Astrocyte (in vitro differentiated cells and primary cell): ENCODE measurements at regions not wholly inside any gene's neighbourhood (a gene's known extent, or its start where the extent isn't known, plus 50 kb on each side); places are given as distances from the start of the nearest gene placed in this dataset.

Source experiments
- DNase-seq: peaks from one replicate; pipeline ENCODE4 v3.0.0-alpha.2; 2010; ENCODE audit warnings: low read depth
- FAIRE-seq: peaks from 2 replicates; lab custom pipeline; 2011; peaks lifted over from hg19 to GRCh38; lab: Jason Lieb, UNC
- H2AFZ ChIP-seq: 2 replicates; pipeline ENCODE4 v1.6.0; 2012; ENCODE audit warnings: low read depth, low read length, inconsistent platforms
- H3K27ac ChIP-seq: 2 replicates; pipeline ENCODE4 v1.5.1; 2011; ENCODE audit warnings: low read depth, low read length, inconsistent platforms
- H3K27me3 ChIP-seq: 2 replicates; pipeline ENCODE4 v1.6.0; 2011; ENCODE audit warnings: low read length, inconsistent platforms; ENCODE audit not compliant: insufficient read depth
- H3K36me3 ChIP-seq: 2 replicates; pipeline ENCODE4 v1.5.1; 2011; ENCODE audit warnings: low read length, inconsistent platforms; ENCODE audit not compliant: insufficient read depth
- H3K4me1 ChIP-seq: 2 replicates; pipeline ENCODE4 v1.5.1; 2011; ENCODE audit warnings: low read length, inconsistent platforms; ENCODE audit not compliant: insufficient read depth
- H3K4me2 ChIP-seq: 2 replicates; pipeline ENCODE4 v1.6.0; 2012; ENCODE audit warnings: low read length, inconsistent platforms
- H3K4me3 ChIP-seq: 2 replicates; pipeline ENCODE4 v1.5.1; 2011; ENCODE audit warnings: low read depth, mild to moderate bottlenecking, low read length, inconsistent platforms; ENCODE audit not compliant: insufficient read depth
- H3K79me2 ChIP-seq: 2 replicates; pipeline ENCODE4 v1.6.0; 2012; ENCODE audit warnings: mild to moderate bottlenecking, low read length, inconsistent platforms; ENCODE audit not compliant: insufficient read depth
- H3K9ac ChIP-seq: 2 replicates; pipeline ENCODE4 v1.6.0; 2012; ENCODE audit warnings: mild to moderate bottlenecking, low read length, inconsistent platforms
- H3K9me3 ChIP-seq: 2 replicates; pipeline ENCODE4 v1.5.1; 2012; ENCODE audit warnings: low read depth, mild to moderate bottlenecking, low read length, inconsistent platforms; ENCODE audit not compliant: insufficient read depth
- H4K20me1 ChIP-seq: 2 replicates; pipeline ENCODE4 v1.6.0; 2012; ENCODE audit warnings: low read length, inconsistent platforms; ENCODE audit not compliant: insufficient read depth
- H3K27ac Mint-ChIP-seq: one replicate; pipeline ENCODE4 v1.8.0; 2021; ENCODE audit warnings: mild to moderate bottlenecking, mixed read lengths; ENCODE audit not compliant: unreplicated experiment
- H3K27me3 Mint-ChIP-seq: one replicate; pipeline ENCODE4 v1.8.0; 2021; ENCODE audit warnings: low read depth, mixed read lengths; ENCODE audit not compliant: unreplicated experiment
- H3K36me3 Mint-ChIP-seq: one replicate; pipeline ENCODE4 v1.8.0; 2021; ENCODE audit warnings: low read depth, mixed read lengths; ENCODE audit not compliant: unreplicated experiment
- H3K4me1 Mint-ChIP-seq: one replicate; pipeline ENCODE4 v1.8.0; 2021; ENCODE audit warnings: low read depth, mixed read lengths; ENCODE audit not compliant: unreplicated experiment
- H3K4me3 Mint-ChIP-seq: one replicate; pipeline ENCODE4 v1.8.0; 2021; ENCODE audit warnings: mild to moderate bottlenecking, moderate library complexity, mixed read lengths; ENCODE audit not compliant: unreplicated experiment
- H3K9me3 Mint-ChIP-seq: one replicate; pipeline ENCODE4 v1.8.0; 2021; ENCODE audit warnings: mild to moderate bottlenecking, mixed read lengths; ENCODE audit not compliant: unreplicated experiment
- CTCF ChIP-seq: IDR thresholded peaks from 2 replicates; pipeline ENCODE4 v1.5.1; 2011; ENCODE audit warnings: low read depth, mild to moderate bottlenecking, inconsistent platforms, low read length, moderate library complexity; ENCODE audit not compliant: insufficient read depth
- EZH2 ChIP-seq: IDR thresholded peaks from 2 replicates; pipeline ENCODE4 v1.6.1; 2012; ENCODE audit warnings: mild to moderate bottlenecking, low read length, inconsistent platforms; ENCODE audit not compliant: insufficient read depth

GRCh38 chr13:88303157-88303556 lies 632.0 kb downstream of the SLITRK5 start:
- Histone ChIP-seq H3K4me2 (no peak overlapping the region), H3K36me3 (no peaks in the 10 kb centered on the region), H3K4me1 (no peaks in the 10 kb centered on the region), H4K20me1 (no peaks in the 10 kb centered on the region), H3K27me3 (no peaks in the 10 kb centered on the region), H3K4me3 (no peak overlapping the region), H3K9ac (no peak overlapping the region), H2AFZ (no peak overlapping the region), H3K79me2 (no peaks in the 10 kb centered on the region), H3K9me3 (no peaks in the 10 kb centered on the region), H3K27ac (no peak overlapping the region)
- H3K9me3 Mint-ChIP-seq: peaks cover 2% of the 10 kb centered on the region
- H3K4me3 Mint-ChIP-seq: no peak overlapping the region
- H3K4me1 Mint-ChIP-seq: no peaks in the 10 kb centered on the region
- H3K36me3 Mint-ChIP-seq: no peaks in the 10 kb centered on the region
- no peaks in the 10 kb centered on the region for H3K27me3 Mint-ChIP-seq
- DNase-seq (no peak), FAIRE-seq (no peak)
- H3K27ac Mint-ChIP-seq: no peak overlapping the region
- TF ChIP-seq EZH2: no peak

DNA sequence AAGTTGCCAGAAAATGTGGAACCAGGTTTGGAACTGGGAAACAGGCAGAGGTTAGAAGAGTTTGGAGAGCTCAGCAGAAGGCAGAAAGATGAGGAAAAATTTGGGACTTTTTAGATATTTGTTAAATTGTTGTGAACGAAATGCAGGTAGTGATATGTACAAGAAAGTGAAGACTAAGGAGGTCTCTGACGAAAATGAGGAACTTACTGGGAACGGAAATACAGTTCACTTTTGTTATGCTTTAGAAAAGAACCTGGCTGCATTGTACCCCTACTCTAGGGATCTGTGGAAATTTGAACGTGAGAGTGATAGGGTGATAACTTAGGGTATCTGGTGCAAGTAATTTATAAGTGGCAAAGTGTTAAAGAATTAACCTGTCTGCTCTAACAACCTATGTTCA lies 632.4 kb downstream of the SLITRK5 start:
- no peak overlapping the region for H3K9ac ChIP-seq
- Mint-ChIP-seq H3K27me3 (no peaks in the 10 kb centered on the region), H3K4me1 (no peaks in the 10 kb centered on the region), H3K27ac (no peak overlapping the region), H3K9me3 (peaks cover 2% of the 10 kb centered on the region), H3K4me3 (no peak overlapping the region), H3K36me3 (no peaks in the 10 kb centered on the region)
- TF ChIP-seq EZH2 (no peak), CTCF (no peak)
- H4K20me1 ChIP-seq: no peaks in the 10 kb centered on the region
- no peaks in the 10 kb centered on the region for H3K27me3 ChIP-seq
- no peaks in the 10 kb centered on the region for H3K9me3 ChIP-seq
- no peaks in the 10 kb centered on the region for H3K4me1 ChIP-seq
- no peak overlapping the region for H3K4me2 ChIP-seq
- FAIRE-seq (no peak), DNase-seq (no peak)
- H3K4me3 ChIP-seq: no peak overlapping the region
- H2AFZ ChIP-seq: no peak overlapping the region
- H3K79me2 ChIP-seq: no peaks in the 10 kb centered on the region
- H3K36me3 ChIP-seq: no peaks in the 10 kb centered on the region
- no peak overlapping the region for H3K27ac ChIP-seq

DNA sequence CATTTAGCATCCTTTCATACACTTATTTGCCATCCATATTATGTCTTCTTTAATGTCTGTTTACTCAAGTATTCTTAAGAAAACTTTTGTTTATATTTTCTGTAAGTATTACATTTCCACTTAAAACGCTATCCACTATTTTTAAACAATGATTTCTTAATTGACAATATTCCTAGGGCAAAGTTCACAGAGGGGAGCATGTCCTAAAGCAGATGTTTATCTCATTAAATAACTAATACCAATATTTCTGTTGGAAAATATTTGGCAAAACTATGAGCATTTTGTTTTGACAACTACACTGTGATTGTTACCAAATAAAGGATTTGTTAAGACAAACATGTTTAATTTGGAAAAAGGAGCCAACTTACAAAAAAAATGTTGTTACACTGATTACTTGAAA lies 643.3 kb downstream of the SLITRK5 start:
- no peak overlapping the region for H2AFZ ChIP-seq
- H3K9me3 ChIP-seq: no peaks in the 10 kb centered on the region
- no peak overlapping the region for H3K4me3 ChIP-seq
- H3K79me2 ChIP-seq: no peaks in the 10 kb centered on the region
- H3K27ac ChIP-seq: no peak overlapping the region
- no peak for FAIRE-seq
- no peaks in the 10 kb centered on the region for H4K20me1 ChIP-seq
- no peaks in the 10 kb centered on the region for H3K9me3 Mint-ChIP-seq
- no peak overlapping the region for H3K27ac Mint-ChIP-seq
- H3K4me2 ChIP-seq: no peak overlapping the region
- H3K27me3 ChIP-seq: no peaks in the 10 kb centered on the region
- no peaks in the 10 kb centered on the region for H3K4me1 Mint-ChIP-seq
- no peaks in the 10 kb centered on the region for H3K27me3 Mint-ChIP-seq
- H3K36me3 ChIP-seq: no peaks in the 10 kb centered on the region
- H3K36me3 Mint-ChIP-seq: no peaks in the 10 kb centered on the region
- DNase-seq: no peak
- H3K4me3 Mint-ChIP-seq: no peak overlapping the region
- no peak overlapping the region for H3K9ac ChIP-seq
- H3K4me1 ChIP-seq: no peaks in the 10 kb centered on the region
- no peak for TF ChIP-seq EZH2
- TF ChIP-seq CTCF: no peak
